ENCODE measurements at regions not wholly inside any gene's neighbourhood (a gene's known extent, or its start where the extent isn't known, plus 50 kb on each side); places are given as distances from the start of the nearest gene placed in this dataset.

- no peak for DNase-seq (ENCODE audit: extremely low spot score, unreplicated experiment)
- Mint-ChIP-seq H3K4me1 (ENCODE audit: unreplicated experiment) (no peaks in the 10 kb centered on the region), H3K27ac (ENCODE audit: unreplicated experiment) (no peak overlapping the region), H3K9me3 (ENCODE audit: unreplicated experiment) (no peaks in the 10 kb centered on the region), H3K36me3 (ENCODE audit: unreplicated experiment) (no peaks in the 10 kb centered on the region), H3K4me3 (ENCODE audit: unreplicated experiment) (no peak overlapping the region), H3K27me3 (ENCODE audit: unreplicated experiment) (no peaks in the 10 kb centered on the region)
- TF ChIP-seq CTCF (IDR thresholded peaks at IDR 0.05) = no peak
Measured at GRCh38 chr2:78592491-78592890, 433.0 kb upstream of the REG3G start.

- TF ChIP-seq CTCF (IDR thresholded peaks at IDR 0.05) = no peak
- H3K9me3 Mint-ChIP-seq (ENCODE audit: unreplicated experiment) = no peaks in the 10 kb centered on the region
- no peaks in the 10 kb centered on the region for H3K27me3 Mint-ChIP-seq (ENCODE audit: unreplicated experiment)
- H3K4me1 Mint-ChIP-seq (ENCODE audit: unreplicated experiment) = no peaks in the 10 kb centered on the region
- no peak for DNase-seq (ENCODE audit: extremely low spot score, unreplicated experiment)
- H3K27ac Mint-ChIP-seq (ENCODE audit: unreplicated experiment) = no peak overlapping the region
- no peaks in the 10 kb centered on the region for H3K36me3 Mint-ChIP-seq (ENCODE audit: unreplicated experiment)
- no peak overlapping the region for H3K4me3 Mint-ChIP-seq (ENCODE audit: unreplicated experiment)
Measured at GRCh38 chr2:78601113-78601512, 424.4 kb upstream of the REG3G start.

GRCh38 chr2:78602862-78603261, 422.6 kb upstream of the REG3G start:
- no peak overlapping the region for H3K4me3 Mint-ChIP-seq (ENCODE audit: unreplicated experiment)
- no peak for DNase-seq (ENCODE audit: extremely low spot score, unreplicated experiment)
- H3K36me3 Mint-ChIP-seq (ENCODE audit: unreplicated experiment) = no peaks in the 10 kb centered on the region
- no peaks in the 10 kb centered on the region for H3K9me3 Mint-ChIP-seq (ENCODE audit: unreplicated experiment)
- TF ChIP-seq CTCF (IDR thresholded peaks at IDR 0.05) = no peak
- no peaks in the 10 kb centered on the region for H3K4me1 Mint-ChIP-seq (ENCODE audit: unreplicated experiment)
- H3K27ac Mint-ChIP-seq (ENCODE audit: unreplicated experiment) = no peak overlapping the region
- no peaks in the 10 kb centered on the region for H3K27me3 Mint-ChIP-seq (ENCODE audit: unreplicated experiment)

- no peak for DNase-seq (ENCODE audit: extremely low spot score, unreplicated experiment)
- H3K27me3 Mint-ChIP-seq (ENCODE audit: unreplicated experiment) = no peaks in the 10 kb centered on the region
- H3K9me3 Mint-ChIP-seq (ENCODE audit: unreplicated experiment) = no peaks in the 10 kb centered on the region
- H3K27ac Mint-ChIP-seq (ENCODE audit: unreplicated experiment) = no peak overlapping the region
- TF ChIP-seq CTCF (IDR thresholded peaks at IDR 0.05) = no peak
- no peaks in the 10 kb centered on the region for H3K36me3 Mint-ChIP-seq (ENCODE audit: unreplicated experiment)
- H3K4me3 Mint-ChIP-seq (ENCODE audit: unreplicated experiment) = no peak overlapping the region
- no peaks in the 10 kb centered on the region for H3K4me1 Mint-ChIP-seq (ENCODE audit: unreplicated experiment)
Measured at GRCh38 chr2:78606895-78607294, 418.6 kb upstream of the REG3G start.

- Mint-ChIP-seq H3K27ac (ENCODE audit: unreplicated experiment) (no peak overlapping the region), H3K9me3 (ENCODE audit: unreplicated experiment) (no peaks in the 10 kb centered on the region), H3K36me3 (ENCODE audit: unreplicated experiment) (no peaks in the 10 kb centered on the region), H3K4me1 (ENCODE audit: unreplicated experiment) (no peaks in the 10 kb centered on the region), H3K27me3 (ENCODE audit: unreplicated experiment) (no peaks in the 10 kb centered on the region), H3K4me3 (ENCODE audit: unreplicated experiment) (no peak overlapping the region)
- TF ChIP-seq CTCF (IDR thresholded peaks at IDR 0.05) = no peak
- no peak for DNase-seq (ENCODE audit: extremely low spot score, unreplicated experiment)
Measured at GRCh38 chr2:78614726-78615125, 410.8 kb upstream of the REG3G start.
